ENCODE measurements at regions not wholly inside any gene's neighbourhood (a gene's known extent, or its start where the extent isn't known, plus 50 kb on each side); places are given as distances from the start of the nearest gene placed in this dataset.
"Not testable (repeated sequence)": the region's sequence is repeated elsewhere in the genome, so short reads cannot be mapped to it uniquely, and the experiment has no call there.

DNA sequence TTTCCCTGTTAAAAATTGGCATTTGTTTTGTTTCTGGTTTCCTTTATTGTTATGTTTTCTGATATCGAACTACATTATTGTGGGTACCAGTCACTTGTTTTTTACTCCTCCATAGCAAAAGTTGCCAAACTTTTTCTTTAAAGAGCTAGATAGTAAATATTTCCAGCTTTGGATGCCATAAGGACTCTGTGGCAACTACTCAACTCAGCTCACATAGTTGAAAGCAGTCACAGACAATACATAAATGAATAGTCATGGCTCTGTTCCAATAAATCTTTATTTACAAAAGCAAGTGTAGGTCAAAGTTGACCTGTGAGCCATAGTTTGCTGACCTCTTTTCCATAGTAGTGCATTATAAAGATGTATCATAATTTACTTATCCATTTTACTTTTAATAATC, 305.0 kb downstream of the RASEF start:
- DNase-seq (ENCODE audit: low read depth in 4 of 4, low spot score in 3 of 4): no peak

DNA sequence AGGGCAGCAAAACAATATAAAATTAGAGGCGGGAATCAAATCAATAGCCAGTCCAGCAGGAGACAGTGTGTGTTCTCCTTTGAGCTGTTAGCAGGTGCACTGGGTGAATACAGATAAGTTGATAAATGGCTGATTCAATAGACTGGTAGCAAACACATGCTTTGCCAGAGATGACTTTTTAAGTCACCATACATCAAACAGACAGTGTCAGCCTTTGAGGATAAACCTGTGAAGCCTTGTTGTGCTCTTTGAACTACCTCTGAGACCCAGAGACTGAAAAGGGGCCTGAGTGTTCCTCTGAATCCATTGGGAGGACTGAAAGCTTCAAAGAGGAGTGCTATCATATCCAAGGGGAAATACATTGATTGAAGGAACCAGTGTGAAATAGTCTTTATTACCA, 301.9 kb downstream of the RASEF start:
- no peak for DNase-seq (ENCODE audit: low read depth in 4 of 4, low spot score in 3 of 4)

DNA sequence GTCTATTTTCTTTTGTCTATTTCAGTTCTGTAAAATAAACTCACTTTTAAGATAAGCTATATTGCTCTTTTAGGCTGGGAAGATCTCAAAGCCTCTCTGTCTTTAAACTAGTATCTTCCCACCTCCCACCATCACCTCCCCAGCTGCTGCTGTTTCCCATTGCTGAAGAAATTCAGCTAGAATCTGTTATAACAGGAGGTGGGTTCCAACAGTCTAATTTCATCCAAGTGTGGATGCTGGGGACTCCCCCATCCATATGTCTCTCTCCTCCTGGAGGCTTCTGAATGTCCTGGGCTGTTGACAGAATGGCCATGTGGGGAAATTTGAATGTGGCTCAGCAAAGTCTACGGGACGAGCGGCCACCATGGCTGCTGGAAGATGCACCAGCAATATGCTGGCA, 301.0 kb downstream of the RASEF start:
- DNase-seq (ENCODE audit: low read depth in 4 of 4, low spot score in 3 of 4): no peak

DNA sequence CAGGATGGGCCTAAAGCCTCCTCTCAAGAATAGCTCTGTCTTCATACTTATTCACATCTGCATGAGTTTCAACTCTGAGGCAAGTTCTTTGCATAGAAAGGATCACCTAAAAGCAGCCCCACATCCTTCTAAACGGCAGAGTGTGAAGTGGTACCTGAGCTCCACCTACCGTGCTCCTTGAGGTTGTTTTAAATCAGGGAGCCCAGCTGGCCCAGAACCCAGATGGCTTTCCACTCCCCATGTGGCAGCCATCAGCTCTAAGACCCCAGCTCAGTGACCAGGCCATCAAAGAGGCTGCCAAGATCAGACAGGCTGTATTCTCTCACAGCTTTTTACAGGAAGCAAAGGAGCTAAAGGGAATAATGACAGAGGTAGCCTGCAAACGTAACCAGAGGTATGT, 299.3 kb downstream of the RASEF start:
- DNase-seq (ENCODE audit: low read depth in 4 of 4, low spot score in 3 of 4): no peak

DNA sequence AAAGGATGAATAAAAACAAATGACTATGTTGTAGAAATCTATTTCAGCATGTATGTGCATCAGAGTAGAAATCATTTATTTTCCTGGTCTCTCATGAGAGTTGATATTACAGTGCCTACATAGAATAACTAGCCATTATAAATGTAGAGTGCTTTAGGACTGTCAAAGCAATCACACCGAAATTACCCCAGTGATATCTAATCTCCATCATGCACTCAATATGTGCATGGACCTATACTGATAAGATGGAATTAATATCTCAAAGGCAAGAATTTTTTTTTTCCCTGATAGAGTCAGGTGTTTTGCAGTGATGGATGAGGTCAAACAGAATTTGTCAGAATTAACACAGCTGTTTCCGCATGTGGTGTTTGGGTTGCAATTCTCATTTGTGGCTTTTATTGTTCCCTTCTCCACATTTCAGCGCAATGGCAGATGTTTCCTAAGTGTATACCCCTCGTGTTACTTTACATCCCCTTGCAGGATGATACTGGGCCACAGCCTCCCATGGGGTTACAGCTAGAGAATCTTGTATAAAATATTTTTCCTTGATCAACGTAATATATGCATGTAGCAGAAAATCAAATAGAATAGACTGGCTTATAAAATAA, 298.8 kb downstream of the RASEF start:
- no peak for DNase-seq (ENCODE audit: low read depth in 4 of 4, low spot score in 3 of 4)

DNA sequence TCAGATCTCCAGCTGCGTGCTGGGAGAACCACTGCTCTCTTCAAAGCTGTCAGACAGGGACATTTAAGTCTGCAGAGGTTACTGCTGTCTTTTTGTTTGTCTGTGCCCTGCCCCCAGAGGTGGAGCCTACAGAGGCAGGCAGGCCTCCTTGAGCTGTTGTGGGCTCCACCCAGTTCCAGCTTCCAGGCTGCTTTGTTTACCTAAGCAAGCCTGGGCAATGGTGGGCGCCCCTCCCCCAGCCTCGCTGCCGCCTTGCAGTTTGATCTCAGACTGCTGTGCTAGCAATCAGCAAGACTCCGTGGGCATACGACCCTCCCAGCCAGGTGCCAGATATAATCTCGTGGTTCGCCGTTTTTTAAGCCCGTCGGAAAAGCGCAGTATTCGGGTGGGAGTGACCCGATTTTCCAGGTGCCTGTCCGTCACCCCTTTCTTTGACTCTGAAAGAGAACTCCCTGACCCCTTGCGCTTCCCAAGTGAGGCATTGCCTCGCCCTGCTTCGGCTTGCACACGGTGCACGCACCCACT, 288.2 kb downstream of the RASEF start:
- not testable (repeated sequence) for DNase-seq (ENCODE audit: low read depth in 4 of 4, low spot score in 3 of 4)

DNA sequence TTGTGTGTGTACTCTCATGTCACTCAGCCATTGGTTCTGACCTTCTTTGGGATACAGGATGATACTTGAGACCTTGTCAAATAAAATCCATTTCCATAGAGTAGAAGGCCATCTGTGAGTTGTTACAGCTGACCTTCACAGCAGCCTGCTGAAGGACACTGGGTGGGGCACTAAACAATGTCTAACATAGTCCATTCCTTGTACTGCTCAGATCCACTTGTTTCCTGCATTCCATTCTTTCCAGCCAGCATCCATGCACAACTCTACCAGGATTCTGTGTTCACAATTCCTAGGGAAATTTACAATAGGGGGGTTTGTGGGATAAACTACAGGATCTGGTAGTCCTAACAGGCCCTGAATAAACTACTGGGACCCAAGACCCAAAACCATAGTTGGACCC, 286.4 kb downstream of the RASEF start:
- DNase-seq (ENCODE audit: low read depth in 4 of 4, low spot score in 3 of 4): no peak

DNA sequence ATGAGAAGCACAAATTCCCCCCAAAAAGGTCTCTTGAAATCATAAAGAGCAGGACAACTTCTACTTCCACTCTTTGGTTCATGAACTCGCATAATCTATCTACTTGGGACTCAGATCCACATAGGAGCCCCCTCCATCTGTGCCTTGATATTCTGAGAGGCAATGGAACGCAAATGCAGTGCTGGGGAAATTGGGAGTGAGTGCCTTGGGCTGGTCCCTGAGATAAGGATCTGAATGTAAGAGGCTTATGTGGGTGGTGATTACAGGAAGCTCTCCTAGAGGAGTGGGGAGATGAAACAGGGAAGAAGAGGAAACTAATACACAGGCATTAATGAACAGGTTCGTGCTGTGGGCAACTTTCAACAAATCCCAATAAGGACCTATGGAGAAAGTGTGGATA, 285.6 kb downstream of the RASEF start:
- no peak for DNase-seq (ENCODE audit: low read depth in 4 of 4, low spot score in 3 of 4)

DNA sequence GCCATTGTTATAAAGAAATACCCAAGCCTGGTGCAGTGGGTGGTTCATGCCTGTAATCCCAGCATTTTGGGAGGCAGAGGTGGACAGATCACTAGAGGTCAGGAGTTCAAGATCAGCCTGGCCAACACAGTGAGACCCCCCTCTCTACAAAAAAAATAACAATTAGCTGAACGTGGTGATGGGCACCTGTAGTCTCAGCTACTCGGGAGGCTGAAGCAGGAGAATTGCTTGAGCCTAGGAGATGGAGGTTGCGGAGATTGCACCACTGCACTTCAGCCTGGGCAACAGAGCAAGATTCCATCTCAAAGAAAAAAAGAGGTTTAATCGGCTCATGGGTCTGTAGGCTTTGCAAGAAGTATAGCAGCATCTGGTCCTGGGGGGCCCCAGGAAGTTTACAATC, 284.0 kb downstream of the RASEF start:
- not testable (repeated sequence) for DNase-seq (ENCODE audit: low read depth in 4 of 4, low spot score in 3 of 4)

DNA sequence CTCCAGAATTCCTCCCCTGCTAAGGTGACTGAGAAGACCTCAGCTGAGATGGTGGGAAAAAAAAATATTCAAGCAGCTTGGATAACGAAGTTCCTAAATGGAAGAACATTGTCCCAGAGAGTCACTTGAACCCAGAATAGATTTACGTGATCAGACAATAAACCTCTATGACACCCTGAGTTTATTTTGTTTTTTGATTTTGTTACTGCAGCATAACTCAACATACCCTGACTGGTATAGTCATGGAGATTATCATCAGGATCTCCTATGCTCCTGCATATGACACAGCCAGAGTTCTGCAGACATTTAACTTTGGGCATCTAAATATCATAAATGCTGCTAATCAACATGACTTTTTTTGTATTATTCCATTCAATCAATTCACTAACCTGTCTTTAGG, 282.9 kb downstream of the RASEF start:
- no peak for DNase-seq (ENCODE audit: low read depth in 4 of 4, low spot score in 3 of 4)

DNA sequence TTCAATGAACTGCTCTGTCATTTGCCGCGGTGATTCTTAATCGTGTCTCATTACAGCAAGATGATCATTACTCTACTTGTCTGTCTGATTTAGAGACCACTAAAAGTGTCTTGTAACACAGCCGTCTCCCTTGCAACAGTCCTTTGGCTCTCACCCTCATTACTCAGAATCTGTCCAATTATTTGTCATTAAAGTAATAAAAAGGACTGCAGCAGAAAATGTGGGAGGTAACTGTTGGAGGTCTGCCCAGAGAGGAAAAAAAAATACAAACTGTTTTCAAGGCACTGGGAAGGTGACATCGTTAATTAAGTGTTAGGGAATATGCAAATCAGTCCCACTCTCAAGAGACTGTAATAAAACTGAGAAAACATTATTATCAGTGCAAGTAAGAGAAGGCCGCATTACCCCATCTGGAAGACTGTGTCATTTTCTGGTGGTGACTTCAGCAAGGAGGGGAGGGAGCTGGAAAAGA, 281.0 kb downstream of the RASEF start:
- peak; percentile 72 to 84 (median 76) for DNase-seq (ENCODE audit: low read depth in 4 of 4, low spot score in 3 of 4)

DNA sequence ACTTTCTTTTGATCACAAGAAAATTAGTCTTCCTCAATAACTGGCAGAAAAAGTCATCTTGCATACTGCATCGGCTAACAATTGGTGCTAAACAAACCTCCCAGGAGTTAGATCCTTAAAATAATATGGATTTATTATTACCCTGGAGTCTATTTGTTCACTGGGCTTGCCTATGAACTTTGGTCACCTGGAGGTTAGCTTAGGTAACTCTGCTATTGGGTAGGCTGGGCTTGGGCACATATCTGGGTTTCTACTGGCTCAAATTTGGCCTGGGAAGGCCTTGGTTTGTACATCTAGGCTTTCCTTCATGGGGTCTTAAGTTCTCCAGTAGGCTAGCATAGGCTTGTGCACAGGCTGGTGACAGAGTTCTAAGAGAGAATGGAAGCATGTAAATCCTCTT, 279.9 kb downstream of the RASEF start:
- no peak for DNase-seq (ENCODE audit: low read depth in 4 of 4, low spot score in 3 of 4)

DNA sequence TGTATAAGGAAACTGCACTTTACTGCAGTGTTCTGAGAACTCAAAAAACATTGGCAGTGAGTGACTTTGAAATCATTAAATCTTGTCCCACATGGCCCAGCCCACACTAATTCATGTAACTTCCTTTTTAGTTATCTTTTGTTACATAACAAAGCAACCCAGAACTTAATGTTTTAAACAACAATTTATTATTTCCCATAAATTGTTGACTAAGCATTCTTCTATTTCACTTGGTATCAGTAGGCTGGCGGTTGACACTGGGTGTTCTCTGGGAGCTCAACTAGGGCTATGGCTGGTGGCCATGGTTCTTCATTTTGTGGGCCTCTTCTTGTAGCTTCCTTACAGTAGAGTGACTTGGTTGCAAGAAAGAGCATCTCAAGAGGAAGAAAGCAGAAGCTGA, 278.4 kb downstream of the RASEF start:
- no peak for DNase-seq (ENCODE audit: low read depth in 4 of 4, low spot score in 3 of 4)

DNA sequence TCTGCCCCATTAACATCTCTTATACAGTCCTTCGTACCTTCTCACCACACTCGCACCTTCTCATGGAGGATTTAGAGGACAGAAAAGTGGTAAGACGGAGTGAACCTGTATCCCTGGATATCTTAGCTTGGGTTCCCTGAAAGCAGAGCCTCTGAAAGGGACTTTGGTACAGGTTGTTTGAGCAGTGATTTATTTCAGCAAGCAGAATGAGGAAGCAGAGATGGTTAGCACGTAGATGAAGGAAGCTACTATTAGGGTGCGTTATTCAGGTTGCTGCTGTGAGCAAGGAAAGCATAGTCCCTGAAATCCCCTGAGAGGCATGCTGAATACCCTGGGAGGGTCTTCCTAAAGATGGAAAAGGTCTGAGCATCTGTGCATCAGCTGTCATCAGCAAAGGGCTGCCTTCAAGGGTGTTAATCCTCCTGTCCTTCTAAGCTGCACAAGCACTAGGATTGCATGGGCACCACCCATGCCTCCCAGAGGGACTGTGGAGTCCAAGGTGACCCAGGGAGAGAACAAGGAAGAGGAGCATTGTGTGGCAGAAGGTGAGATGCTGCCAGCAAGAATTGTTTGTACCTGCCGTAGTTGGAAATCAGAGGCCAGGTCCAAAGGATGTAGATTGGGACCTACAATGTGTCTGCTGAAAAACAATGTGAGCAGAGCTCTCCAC, 273.7 kb downstream of the RASEF start:
- no peak for DNase-seq (ENCODE audit: low read depth in 4 of 4, low spot score in 3 of 4)

DNA sequence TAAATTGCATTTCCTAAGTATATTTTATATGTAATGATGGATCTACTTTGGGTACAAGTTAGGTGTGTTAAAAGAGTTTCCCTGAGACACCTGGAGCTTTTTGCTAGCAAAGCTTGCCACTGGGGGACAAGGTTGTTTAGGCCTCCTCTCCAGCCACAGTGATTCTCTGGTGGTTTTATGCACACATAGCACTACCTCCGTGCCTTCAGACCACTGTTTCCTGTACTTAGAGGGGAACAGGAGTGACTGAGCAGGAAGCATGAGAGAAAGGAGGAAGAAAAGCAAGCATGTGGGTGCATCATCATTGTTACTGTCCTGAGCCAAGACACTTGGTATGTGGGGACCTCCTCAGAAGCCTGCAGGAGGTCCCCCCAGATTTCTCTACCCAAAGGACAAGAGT, 272.1 kb downstream of the RASEF start:
- no peak for DNase-seq (ENCODE audit: low read depth in 4 of 4, low spot score in 3 of 4)

DNA sequence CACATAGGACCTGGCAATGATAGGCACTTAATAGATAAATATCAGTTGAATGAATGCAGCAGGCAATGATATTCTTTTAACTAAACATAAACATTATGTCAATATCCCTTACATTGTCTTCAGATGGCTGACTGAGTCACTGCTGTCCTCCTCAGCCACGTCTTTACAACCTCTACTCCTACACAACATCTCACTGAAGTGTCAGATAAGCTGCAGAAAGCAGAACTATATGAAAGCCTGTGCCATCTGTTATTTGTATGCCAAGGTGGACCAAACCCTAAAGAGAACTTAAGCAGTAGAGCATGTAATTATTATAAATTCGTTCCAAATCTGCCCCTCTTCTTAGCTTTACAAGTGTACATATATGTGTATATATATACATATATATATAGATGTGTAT, 271.2 kb downstream of the RASEF start:
- DNase-seq (ENCODE audit: low read depth in 4 of 4, low spot score in 3 of 4): no peak

DNA sequence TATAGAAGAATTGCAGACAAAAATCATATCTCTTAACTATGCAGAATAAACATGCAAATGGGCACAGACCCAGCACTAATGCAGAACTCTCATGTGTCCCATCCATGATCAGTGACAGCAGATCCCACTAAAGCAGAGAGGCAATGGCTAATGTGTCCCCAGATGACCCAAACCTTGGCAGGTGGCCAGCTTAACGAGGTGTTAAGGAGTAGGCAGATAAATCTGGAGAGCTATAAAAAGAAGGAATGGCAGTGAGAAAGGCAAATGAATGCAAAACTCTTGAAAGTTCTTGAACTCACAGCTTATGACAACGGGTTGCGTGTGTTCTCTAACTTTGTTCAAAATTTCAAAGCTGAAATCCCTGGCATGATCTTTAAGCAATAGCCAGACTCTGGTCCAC, 265.4 kb downstream of the RASEF start:
- DNase-seq (ENCODE audit: low read depth in 4 of 4, low spot score in 3 of 4): peak in 2 of 4 donors; percentile 14 to 42

DNA sequence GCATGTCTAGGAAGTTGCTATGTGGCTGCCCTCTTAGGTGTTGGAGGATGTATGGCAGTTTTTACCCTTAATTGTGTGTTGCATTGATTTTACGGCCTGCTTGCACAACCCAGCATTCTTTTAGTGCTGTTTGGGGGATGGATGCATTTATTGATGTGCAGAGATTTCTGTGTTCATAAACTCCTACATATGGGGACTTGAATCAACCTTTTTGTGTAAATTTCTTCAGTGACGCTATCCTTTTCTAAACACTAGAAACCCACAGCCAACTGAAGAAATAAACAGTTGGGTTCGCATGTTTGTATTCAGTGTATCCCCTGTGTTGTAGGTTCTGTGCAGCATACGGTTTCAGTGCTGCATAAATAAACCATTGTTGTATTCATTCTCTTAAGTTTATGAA, 263.7 kb downstream of the RASEF start:
- DNase-seq (ENCODE audit: low read depth in 4 of 4, low spot score in 3 of 4): no peak

DNA sequence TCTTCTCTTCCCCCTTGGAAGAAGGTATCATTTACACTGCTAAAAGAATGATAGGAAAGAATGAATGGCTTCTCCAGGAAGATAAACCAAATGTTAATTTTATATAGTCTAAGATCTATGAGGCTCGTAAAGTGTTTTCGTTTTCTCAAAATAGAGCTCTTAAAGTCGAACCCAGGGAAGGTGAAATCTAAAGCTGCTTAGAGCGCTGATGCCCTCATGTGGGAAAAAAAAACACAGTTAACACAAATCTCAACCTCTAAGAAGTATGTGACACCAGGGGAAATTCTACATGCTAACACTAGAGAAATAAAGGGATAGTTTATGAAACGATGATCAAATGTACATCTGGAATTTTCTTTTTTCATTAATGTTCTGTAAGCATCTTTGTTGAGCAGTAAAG, 257.9 kb downstream of the RASEF start:
- DNase-seq (ENCODE audit: low read depth in 4 of 4, low spot score in 3 of 4): no peak

DNA sequence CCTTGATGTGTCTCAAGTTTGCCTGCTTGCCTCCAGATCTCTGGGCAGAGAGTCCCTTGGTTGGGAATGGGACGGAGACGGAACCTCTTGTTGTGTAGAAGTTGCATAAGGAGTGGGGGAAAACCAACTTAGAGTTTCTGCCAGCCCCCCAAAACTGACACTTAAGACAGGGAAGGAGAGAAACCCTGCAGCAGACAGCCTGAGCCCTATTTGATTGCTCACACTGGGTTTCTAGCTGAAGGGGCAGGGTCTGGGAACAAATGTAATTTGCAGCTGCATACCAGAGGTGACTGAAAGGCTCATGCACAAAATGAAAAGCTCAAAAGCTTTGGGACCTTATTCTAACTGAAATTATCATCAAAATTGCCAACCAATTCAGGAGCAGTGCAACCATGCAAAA, 254.5 kb downstream of the RASEF start:
- no peak for DNase-seq (ENCODE audit: low read depth in 4 of 4, low spot score in 3 of 4)

DNA sequence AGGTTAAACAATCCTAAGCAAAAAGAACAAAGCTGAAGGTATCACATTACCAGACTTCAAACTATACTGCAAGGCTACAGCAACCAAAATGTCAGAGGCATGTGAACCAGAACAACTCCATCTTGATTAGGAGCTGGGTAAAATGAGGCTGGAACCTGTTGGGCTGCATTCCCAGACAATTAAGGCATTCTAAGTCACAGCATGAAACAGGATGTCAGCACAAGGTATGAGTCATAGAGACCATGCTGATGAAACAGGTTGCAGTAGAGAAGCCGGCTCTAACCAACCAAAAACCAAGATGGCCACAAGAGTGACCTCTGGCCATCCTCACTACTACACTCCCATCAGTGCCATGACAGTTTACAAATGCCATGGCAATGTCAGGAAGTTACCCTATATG, 252.0 kb downstream of the RASEF start:
- DNase-seq (ENCODE audit: low read depth in 4 of 4, low spot score in 3 of 4): no peak

DNA sequence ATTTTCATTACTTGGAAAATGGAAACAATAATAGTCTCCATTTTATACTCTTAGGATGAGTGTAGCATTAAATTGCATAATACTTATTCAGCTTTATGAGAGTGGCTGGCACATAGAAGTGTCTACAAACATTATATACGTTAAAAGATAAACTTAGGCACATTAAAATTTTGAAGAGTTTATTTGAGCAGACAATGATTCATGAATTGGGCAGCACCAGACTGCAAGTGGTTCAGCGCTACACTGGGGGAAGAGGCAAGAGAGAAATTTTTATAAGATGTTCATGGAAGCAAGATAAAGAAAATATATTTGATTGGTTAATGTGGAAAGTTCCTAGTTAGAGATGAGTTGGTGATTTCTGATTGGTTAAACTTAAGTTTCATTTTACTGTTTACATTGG, 243.7 kb downstream of the RASEF start:
- DNase-seq (ENCODE audit: low read depth in 4 of 4, low spot score in 3 of 4): no peak

DNA sequence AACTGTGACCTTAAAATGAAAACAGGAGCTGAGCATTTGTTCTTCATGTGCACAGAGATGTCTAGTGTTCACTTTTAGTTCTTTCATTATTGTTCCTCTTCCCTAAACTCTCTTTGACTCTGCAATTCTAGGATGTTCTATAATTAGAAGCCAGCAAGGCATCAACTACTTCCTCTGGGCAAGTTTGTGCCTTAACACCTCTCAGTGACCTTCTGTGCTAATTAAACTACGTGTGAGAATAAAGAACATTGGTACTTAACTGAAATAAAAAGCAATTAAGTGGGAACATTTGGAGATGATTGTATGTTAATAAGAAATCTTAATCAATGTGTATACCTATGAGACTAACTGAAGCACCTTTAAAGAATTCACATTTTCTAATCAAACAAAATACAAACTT, 242.8 kb downstream of the RASEF start:
- no peak for DNase-seq (ENCODE audit: low read depth in 4 of 4, low spot score in 3 of 4)
